ENCODE measurements at regions not wholly inside any gene's neighbourhood (a gene's known extent, or its start where the extent isn't known, plus 50 kb on each side); places are given as distances from the start of the nearest gene placed in this dataset.

- no peak for DNase-seq
These were observed 401.6 kb downstream of the BRD1 start for GRCh38 chr22:49426098-49426497.

- DNase-seq = no peak
These were observed 402.3 kb downstream of the BRD1 start for GRCh38 chr22:49425356-49425755.

- DNase-seq = no peak
These were observed 402.8 kb downstream of the BRD1 start for GRCh38 chr22:49424893-49425270.

- no peak for DNase-seq
These were observed 404.5 kb downstream of the BRD1 start for GRCh38 chr22:49423125-49423650.

DNA sequence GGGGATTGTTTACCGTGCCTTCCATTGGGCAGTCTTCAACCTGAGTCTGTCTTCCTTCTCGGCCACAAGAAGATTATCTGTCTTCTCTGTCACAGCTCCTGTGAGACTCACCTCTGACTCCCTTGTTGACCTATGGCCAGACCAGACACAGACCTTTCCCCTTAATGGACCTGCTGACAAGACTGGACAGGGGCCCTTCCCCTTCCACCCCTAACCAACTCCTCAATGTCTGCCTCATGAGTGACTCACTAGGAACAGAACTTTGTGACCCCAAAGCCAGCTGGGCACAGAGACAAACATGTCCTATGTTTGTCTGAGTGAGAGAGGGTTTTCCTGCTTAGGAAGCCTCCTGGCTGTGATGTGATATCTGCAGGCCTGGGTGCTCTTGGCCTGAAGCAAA is 405.0 kb downstream of the BRD1 start:
- no peak for DNase-seq

- no peak for DNase-seq
These were observed 407.0 kb downstream of the BRD1 start for GRCh38 chr22:49420651-49421050.

- DNase-seq = no peak
These were observed 408.0 kb downstream of the BRD1 start for GRCh38 chr22:49419661-49420060.

DNA sequence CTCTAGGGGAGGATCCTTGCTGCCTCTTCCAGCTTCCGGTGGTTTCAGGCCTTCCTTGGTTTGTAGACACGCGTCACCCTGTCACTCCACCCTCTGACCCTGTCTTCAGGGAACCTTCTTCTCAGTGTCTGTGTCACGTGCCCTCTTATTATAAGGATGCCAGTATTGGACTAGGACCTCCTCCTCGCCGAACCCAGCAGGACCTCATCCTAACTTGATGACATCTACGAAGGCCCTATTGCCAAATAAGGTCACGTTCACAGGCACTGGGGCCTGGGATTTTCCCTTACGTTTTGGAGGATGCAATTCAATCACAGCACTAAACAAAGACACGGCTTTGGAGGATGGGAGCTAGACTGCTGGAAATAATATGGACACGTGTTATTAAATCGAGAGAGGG is 408.7 kb downstream of the BRD1 start:
- no peak for DNase-seq

DNA sequence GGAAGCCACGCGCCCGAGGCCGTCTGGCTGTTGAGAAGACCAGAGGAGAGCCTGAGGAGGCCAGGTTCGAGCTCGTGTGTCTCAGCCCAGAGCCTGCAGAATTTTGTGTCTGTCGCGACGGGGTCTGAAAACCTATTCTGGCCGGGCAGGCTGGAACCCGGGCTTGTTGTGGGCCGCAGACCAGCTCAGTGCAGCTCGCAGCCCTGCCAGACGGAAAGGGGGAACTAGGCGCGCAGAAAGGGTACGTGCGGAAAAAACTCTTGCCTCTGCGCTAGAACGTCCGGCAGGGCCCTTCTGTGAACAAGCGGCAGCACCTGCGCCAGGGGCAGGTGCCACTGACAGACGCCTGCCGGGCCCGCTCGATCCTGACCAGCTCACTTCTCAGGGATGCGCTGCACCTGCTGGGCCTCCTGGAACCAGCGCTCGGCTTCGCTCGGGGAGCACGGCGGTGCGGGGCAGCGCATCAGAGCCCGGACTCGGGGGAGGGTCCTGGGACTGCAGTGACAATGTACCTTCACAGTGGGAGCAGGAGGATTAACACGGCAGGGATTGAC is 409.3 kb downstream of the BRD1 start:
- DNase-seq = no peak

GRCh38 chr22:49417833-49418232 is 409.8 kb downstream of the BRD1 start:
- no peak for DNase-seq

- DNase-seq = no peak
These were observed 410.3 kb downstream of the BRD1 start for GRCh38 chr22:49417326-49417725.

GRCh38 chr22:49415151-49415951 is 412.3 kb downstream of the BRD1 start:
- no peak for DNase-seq

DNA sequence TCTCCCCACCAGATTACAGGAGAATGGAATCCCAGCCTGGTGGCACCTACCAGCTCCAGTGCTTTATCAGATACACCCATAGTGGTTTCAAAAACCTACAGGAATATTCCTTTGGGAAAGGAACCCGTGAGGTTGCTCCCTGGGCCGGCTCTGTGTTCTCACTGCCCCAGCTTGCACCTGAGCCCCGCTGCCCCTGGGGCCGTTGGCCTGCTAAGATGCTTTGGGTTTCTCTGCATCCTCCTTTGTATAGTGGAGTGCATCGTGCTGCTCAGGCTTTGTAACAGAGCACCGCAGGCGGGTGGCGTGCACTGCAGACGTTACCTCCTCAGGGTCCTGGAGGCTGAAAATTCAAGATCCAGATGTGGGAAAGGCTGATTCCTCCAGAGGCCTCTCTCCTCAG is 414.1 kb downstream of the BRD1 start:
- no peak for DNase-seq

DNA sequence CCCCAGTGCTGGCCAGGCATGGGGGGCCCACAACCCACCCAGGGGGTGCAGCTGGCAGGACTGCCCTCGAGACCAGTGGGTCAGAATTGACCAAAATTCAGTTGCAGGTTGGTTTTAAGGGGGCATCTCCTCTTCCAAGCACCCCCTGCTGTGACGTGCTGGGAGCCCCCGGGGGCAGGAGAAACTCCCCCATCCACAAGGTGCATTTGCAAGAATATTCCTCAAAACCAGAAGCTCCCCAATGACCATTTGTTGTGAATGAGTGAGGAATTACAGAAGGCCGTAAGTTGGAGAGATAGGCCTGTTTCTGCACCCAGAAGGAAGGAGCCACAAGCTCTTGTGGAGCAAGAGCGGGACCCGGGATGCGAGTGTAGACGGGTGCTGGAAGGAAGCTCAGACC is 414.5 kb downstream of the BRD1 start:
- no peak for DNase-seq

DNA sequence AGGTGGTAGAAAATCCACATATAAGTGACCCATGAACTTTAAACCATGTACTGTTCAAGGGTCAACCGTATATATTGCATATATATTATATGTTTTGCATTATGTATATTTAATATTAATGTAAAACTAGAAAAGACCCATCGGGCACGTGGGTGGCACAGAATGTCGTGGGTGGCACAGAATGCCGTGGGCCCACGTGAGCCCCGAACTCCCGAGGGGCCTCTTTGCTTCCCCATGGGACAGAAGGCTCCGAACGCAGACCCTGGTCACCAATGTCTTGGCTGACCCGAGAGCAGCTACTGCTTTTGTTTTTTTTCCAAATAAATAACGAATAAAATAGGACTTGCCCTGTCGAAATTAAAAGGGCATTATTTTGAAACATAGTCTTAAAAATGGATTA is 415.4 kb downstream of the BRD1 start:
- no peak for DNase-seq

DNA sequence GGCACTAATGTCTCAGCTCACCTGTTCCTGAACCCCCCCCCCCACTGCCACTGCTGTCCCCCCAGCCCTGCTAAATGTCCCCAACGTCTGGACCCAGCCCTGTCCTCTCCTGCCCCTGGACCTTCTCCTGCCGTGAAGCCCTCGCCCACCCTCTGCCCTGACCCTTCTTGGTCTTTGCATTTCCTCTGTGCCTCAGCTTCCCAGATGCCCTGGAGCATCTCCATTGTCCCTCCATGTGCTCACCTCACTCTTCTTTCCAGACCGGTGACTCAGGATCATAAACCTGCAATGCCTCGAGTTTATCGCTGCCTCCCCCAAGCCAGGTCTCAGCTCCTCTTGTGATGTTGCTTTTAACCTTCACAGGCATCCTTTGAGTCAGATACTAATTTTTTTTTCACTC is 416.4 kb downstream of the BRD1 start:
- DNase-seq = no peak

DNA sequence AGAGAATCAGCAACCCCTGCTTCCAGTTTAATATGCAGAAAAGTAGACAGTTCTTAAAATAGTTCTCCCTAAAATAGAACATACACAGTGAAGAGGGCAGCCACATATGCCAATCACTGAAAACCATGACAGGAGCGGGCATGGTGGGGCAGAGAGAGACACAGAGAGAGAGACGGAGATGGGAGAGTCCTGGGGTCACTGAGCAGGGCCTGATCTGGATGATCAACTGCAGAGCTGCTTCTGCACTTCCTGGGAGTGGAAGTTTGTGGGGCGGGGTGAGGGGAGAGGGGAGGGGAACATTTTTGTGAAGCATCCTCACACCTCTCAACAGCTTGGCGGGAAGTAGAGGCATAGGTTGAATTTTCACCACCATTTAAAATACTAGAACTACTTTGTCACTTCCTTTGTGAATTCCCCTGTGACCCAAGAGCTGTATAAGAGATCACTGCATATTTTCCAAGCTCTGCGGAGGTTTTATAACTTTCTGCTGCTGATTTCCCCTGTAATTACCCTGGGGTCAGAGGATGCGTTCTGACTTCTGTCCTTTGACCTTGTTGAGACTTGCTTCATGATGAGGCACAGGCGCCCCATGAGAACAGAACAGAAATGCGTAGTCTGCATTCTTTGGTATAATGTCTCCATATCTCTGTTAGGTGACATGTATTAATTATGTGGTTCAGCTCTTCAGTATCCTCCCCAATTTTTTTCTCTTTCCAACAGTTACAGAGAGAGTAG is 419.4 kb downstream of the BRD1 start:
- no peak for DNase-seq

GRCh38 chr22:49406879-49407587 is 420.6 kb downstream of the BRD1 start:
- no peak for DNase-seq

GRCh38 chr22:49406047-49406650 is 421.5 kb downstream of the BRD1 start:
- no peak for DNase-seq

GRCh38 chr22:49405590-49405989 is 422.1 kb downstream of the BRD1 start:
- DNase-seq = no peak

- no peak for DNase-seq
These were observed 423.0 kb downstream of the BRD1 start for GRCh38 chr22:49404576-49405241.

GRCh38 chr22:49404020-49404419 is 423.7 kb downstream of the BRD1 start:
- no peak for DNase-seq
